GM12891 (cell line): ENCODE measurements at regions not wholly inside any gene's neighbourhood (a gene's known extent, or its start where the extent isn't known, plus 50 kb on each side); places are given as distances from the start of the nearest gene placed in this dataset.

ENCODE experiments used
- DNase-seq: peaks from one replicate; pipeline ENCODE4 v3.0.0; 2011; ENCODE audit warnings: low spot score; ENCODE audit not compliant: insufficient read length
- FAIRE-seq: peaks from 2 replicates; lab custom pipeline; 2011; peaks lifted over from hg19 to GRCh38; lab: Jason Lieb, UNC
- PAX5 ChIP-seq: IDR thresholded peaks from 2 replicates; pipeline ENCODE4 v1.6.1; 2011; ENCODE audit warnings: low read length, moderate library complexity, mild to moderate bottlenecking; ENCODE audit not compliant: insufficient read depth, severe bottlenecking
- POLR2A ChIP-seq: IDR thresholded peaks from 2 replicates; pipeline ENCODE4 v1.6.1; 2011; ENCODE audit warnings: low read depth, low read length, control low read depth
- POU2F2 ChIP-seq: IDR thresholded peaks from 2 replicates; pipeline ENCODE4 v1.6.1; 2011; ENCODE audit warnings: low read depth, mild to moderate bottlenecking, control low read depth, low read length, moderate library complexity
- SPI1 ChIP-seq: IDR thresholded peaks from 2 replicates; pipeline ENCODE4 v1.6.1; 2011; ENCODE audit warnings: low read depth, low read length, control low read depth

- no peak for FAIRE-seq
- DNase-seq, result no peak
- no peak for TF ChIP-seq PAX5
- no peak for TF ChIP-seq POU2F2
- TF ChIP-seq SPI1, result no peak
- no peak for TF ChIP-seq POLR2A
These were observed 50.2 kb upstream of the ATXN1 start for GRCh38 chr6:16811277-16811979.
